Anterior cingulate cortex (tissue), 58 donors: ENCODE measurements at regions not wholly inside any gene's neighbourhood (a gene's known extent, or its start where the extent isn't known, plus 50 kb on each side); places are given as distances from the start of the nearest gene placed in this dataset.
"Not testable (repeated sequence)": the region's sequence is repeated elsewhere in the genome, so short reads cannot be mapped to it uniquely, and the experiment has no call there.

Experiments
- DNase-seq, 58 donors: peaks; one replicate each; lab custom pipeline; 2025; lab: John Stamatoyannopoulos, UW

GRCh38 chr6:79810871-79811270, 136.5 kb downstream of the ELOVL4 start:
- DNase-seq = no peak

GRCh38 chr6:79810185-79810705, 137.1 kb downstream of the ELOVL4 start:
- peak in 21 of 58 donors; percentile 2 to 58 (median 14) for DNase-seq

GRCh38 chr6:79808921-79809320, 138.4 kb downstream of the ELOVL4 start:
- no peak for DNase-seq

GRCh38 chr6:79806661-79807060, 140.7 kb downstream of the ELOVL4 start:
- not testable (repeated sequence) for DNase-seq

- no peak for DNase-seq
These were observed 142.6 kb downstream of the ELOVL4 start for GRCh38 chr6:79804732-79805131.

GRCh38 chr6:79803917-79804316, 143.4 kb downstream of the ELOVL4 start:
- no peak for DNase-seq

- no peak for DNase-seq
These were observed 144.6 kb downstream of the ELOVL4 start for GRCh38 chr6:79802657-79803300.

- no peak for DNase-seq
These were observed 146.0 kb downstream of the ELOVL4 start for GRCh38 chr6:79801362-79801761.

- DNase-seq = no peak
These were observed 148.5 kb downstream of the ELOVL4 start for GRCh38 chr6:79798841-79799240.

- DNase-seq = no peak
These were observed 149.4 kb downstream of the ELOVL4 start for GRCh38 chr6:79797912-79798311.

- DNase-seq = no peak
These were observed 150.1 kb downstream of the ELOVL4 start for GRCh38 chr6:79797163-79797764.

GRCh38 chr6:79796197-79796596, 151.2 kb downstream of the ELOVL4 start:
- no peak for DNase-seq

GRCh38 chr6:79789896-79790295, 157.5 kb downstream of the ELOVL4 start:
- DNase-seq = no peak

GRCh38 chr6:79788756-79789155, 157.6 kb downstream of the SH3BGRL2 start:
- DNase-seq = no peak

- DNase-seq = no peak
These were observed 156.5 kb downstream of the SH3BGRL2 start for GRCh38 chr6:79787626-79788025.

- no peak for DNase-seq
These were observed 153.2 kb downstream of the SH3BGRL2 start for GRCh38 chr6:79784395-79784753.

- peak in 1 of 58 donors; percentile 1 for DNase-seq
These were observed 152.7 kb downstream of the SH3BGRL2 start for GRCh38 chr6:79783670-79784394.

- DNase-seq = no peak
These were observed 151.9 kb downstream of the SH3BGRL2 start for GRCh38 chr6:79782792-79783580.

GRCh38 chr6:79781916-79782315, 150.8 kb downstream of the SH3BGRL2 start:
- DNase-seq = no peak

GRCh38 chr6:79780881-79781280, 149.8 kb downstream of the SH3BGRL2 start:
- no peak for DNase-seq

GRCh38 chr6:79778816-79779215, 147.7 kb downstream of the SH3BGRL2 start:
- DNase-seq = no peak
